GM12878 (cell line): ENCODE measurements at regions not wholly inside any gene's neighbourhood (a gene's known extent, or its start where the extent isn't known, plus 50 kb on each side); places are given as distances from the start of the nearest gene placed in this dataset.

Experiments used
- ATAC-seq: fragments of 200-7000 bp; cut with Tn5 transposase; 3 replicates; pipeline ENCODE4 v1.9.1; 2020; ENCODE audit warnings: mild to moderate bottlenecking, moderate library complexity
- BruUV-seq: library from RNA; stranded (reverse); fragments of 400-500 nt; replicated peaks from 2 replicates; lab custom pipeline; 2021; lab: Mats Ljungman, UMichigan
- CTCF ChIA-PET: fragments of 300-600 bp; sonication (Branson Sonifier 250); formaldehyde crosslinking; extraction: SDS; loops from one replicate; lab custom pipeline; 2021; ENCODE audit warnings: inconsistent platforms; lab: Yijun Ruan, JAX
- POLR2A ChIA-PET: fragments of 350-600 bp; formaldehyde crosslinking; extraction: SDS; loops from one replicate; lab custom pipeline; 2021; ENCODE audit warnings: inconsistent platforms; lab: Charles Lee
- RAD21 ChIA-PET: fragments of 300-600 bp; sonication (Branson Sonifier 250); formaldehyde crosslinking; loops from one replicate; lab custom pipeline; 2023; ENCODE audit warnings: antibody characterized with exemption; ENCODE audit not compliant: unreplicated experiment; lab: Charles Lee
- SMC1A ChIA-PET: fragments of 300-600 bp; sonication (Branson Sonifier 250); formaldehyde crosslinking; loops from one replicate; lab custom pipeline; 2023; ENCODE audit not compliant: unreplicated experiment, uncharacterized antibody; lab: Charles Lee
- DNase-seq: peaks from one replicate; pipeline ENCODE4 v3.0.0-alpha.2; 2011; ENCODE audit warnings: low read depth, low spot score
- FAIRE-seq: peaks from 3 replicates; lab custom pipeline; 2011; peaks lifted over from hg19 to GRCh38; lab: Jason Lieb, UNC
- H2AFZ ChIP-seq: 2 replicates; pipeline ENCODE4 v1.6.0; 2011; ENCODE audit warnings: low read depth, low read length, control low read depth; ENCODE audit not compliant: control insufficient read depth
- H3K27ac ChIP-seq: 2 replicates; pipeline ENCODE4 v1.5.1; 2011; ENCODE audit warnings: control low read depth; ENCODE audit not compliant: control insufficient read depth, insufficient read depth
- H3K27me3 ChIP-seq, 2 experiments: replicated peaks in 1 of 2; 2 replicates each; pipeline versions ENCODE4 v1.6.0 to v1.6.1; 2011; ENCODE audit warnings: low read length in 1 of 2; ENCODE audit not compliant: control insufficient read depth in 2 of 2, insufficient read depth in 2 of 2
- H3K36me3 ChIP-seq, 2 experiments: 2 replicates each; pipeline ENCODE4 v1.5.1; 2011; ENCODE audit warnings: low read length in 1 of 2; ENCODE audit not compliant: control insufficient read depth in 2 of 2, insufficient read depth in 2 of 2
- H3K4me1 ChIP-seq: 2 replicates; pipeline ENCODE4 v1.6.1; 2011; ENCODE audit warnings: mild to moderate bottlenecking, low read length, moderate library complexity, mixed read lengths; ENCODE audit not compliant: control insufficient read depth, insufficient read depth
- H3K4me2 ChIP-seq: 2 replicates; pipeline ENCODE4 v1.6.0; 2011; ENCODE audit warnings: control low read depth; ENCODE audit not compliant: control insufficient read depth, insufficient read depth
- H3K4me3 ChIP-seq: fragments of 200-600 bp; sonication (generic); 2 replicates; pipeline ENCODE4 v1.5.1; 2016
- H3K79me2 ChIP-seq: 2 replicates; pipeline ENCODE4 v1.6.0; 2011; ENCODE audit warnings: low read length; ENCODE audit not compliant: control insufficient read depth, insufficient read depth
- H3K9ac ChIP-seq: 2 replicates; pipeline ENCODE4 v1.8.0; 2011; ENCODE audit warnings: low read length, control low read depth, mixed read lengths; ENCODE audit not compliant: control insufficient read depth, insufficient read depth
- H3K9me3 ChIP-seq: replicated peaks from 3 replicates; pipeline ENCODE4 v1.5.1; 2011; ENCODE audit warnings: mild to moderate bottlenecking, low read length; ENCODE audit not compliant: control insufficient read depth, insufficient read depth
- H4K20me1 ChIP-seq: 2 replicates; pipeline ENCODE4 v1.6.0; 2011; ENCODE audit not compliant: control insufficient read depth, insufficient read depth
- ATF7 ChIP-seq: fragments of 450-650 bp; IDR thresholded peaks from 2 replicates; pipeline ENCODE4 v1.6.1; 2016; ENCODE audit warnings: low read depth, mild to moderate bottlenecking
- BCL11A ChIP-seq: IDR thresholded peaks from 2 replicates; pipeline ENCODE4 v1.6.1; 2011; ENCODE audit warnings: low read depth, low read length
- BHLHE40 ChIP-seq, 2 experiments: fragments of 450-650 bp in 1 of 2; IDR thresholded peaks; 2 replicates each; pipeline ENCODE4 v1.6.1; 2011 to 2017; ENCODE audit warnings: low read depth in 2 of 2, borderline replicate concordance in 1 of 2, improper control_type of control experiment in 1 of 2, low read length in 1 of 2, mild to moderate bottlenecking in 1 of 2
- BRCA1 ChIP-seq: IDR thresholded peaks from 2 replicates; pipeline ENCODE4 v1.6.1; 2011; ENCODE audit warnings: low read depth, low read length, improper control_type of control experiment
- CBX3 ChIP-seq: fragments of 200-600 bp; sonication (generic); IDR thresholded peaks from 2 replicates; pipeline ENCODE4 v1.6.1; 2016; ENCODE audit warnings: low read depth, borderline replicate concordance
- EGR1 ChIP-seq, 2 experiments: IDR thresholded peaks; 1 replicate in 1 of 2; 2 replicates in 1 of 2; pipeline ENCODE4 v1.6.1; 2011 to 2012; ENCODE audit warnings: low read depth in 2 of 2, low read length in 2 of 2, borderline replicate concordance in 1 of 2, mild to moderate bottlenecking in 1 of 2, moderate library complexity in 1 of 2
- GABPA ChIP-seq: IDR thresholded peaks from 2 replicates; pipeline ENCODE4 v1.6.1; 2014; ENCODE audit warnings: antibody characterized with exemption, low read depth, mild to moderate bottlenecking, inconsistent platforms
- KAT2A ChIP-seq: conservative IDR thresholded peaks from 2 replicates; pipeline ENCODE4 v1.6.1; 2011; ENCODE audit warnings: low read depth, low read length; ENCODE audit not compliant: control insufficient read depth
- LARP7 ChIP-seq: fragments of 450-650 bp; IDR thresholded peaks from 2 replicates; pipeline ENCODE4 v1.6.1; 2017; ENCODE audit warnings: mild to moderate bottlenecking
- NFYA ChIP-seq: IDR thresholded peaks from 2 replicates; pipeline ENCODE4 v1.6.1; 2011; ENCODE audit warnings: low read depth, mild to moderate bottlenecking, low read length, improper control_type of control experiment, borderline replicate concordance
- POU2F2 ChIP-seq: IDR thresholded peaks from 3 replicates; pipeline ENCODE4 v1.6.1; 2011; ENCODE audit warnings: low read depth, mild to moderate bottlenecking, low read length, borderline replicate concordance
- RB1 ChIP-seq: fragments of 450-650 bp; formaldehyde crosslinking; IDR thresholded peaks from 2 replicates; pipeline ENCODE4 v1.6.1; 2017; ENCODE audit warnings: mild to moderate bottlenecking, borderline replicate concordance
- RBBP5 ChIP-seq: fragments of 200-600 bp; sonication (generic); conservative IDR thresholded peaks from 2 replicates; pipeline ENCODE4 v1.6.1; 2016
- SIN3A ChIP-seq: IDR thresholded peaks from 2 replicates; pipeline ENCODE4 v1.6.1; 2012; ENCODE audit warnings: low read depth, low read length, improper control_type of control experiment
- SMC3 ChIP-seq: IDR thresholded peaks from 2 replicates; pipeline ENCODE4 v1.6.1; 2011; ENCODE audit warnings: low read length, improper control_type of control experiment, borderline replicate concordance
- SREBF2 ChIP-seq: IDR thresholded peaks from 2 replicates; pipeline ENCODE4 v1.6.1; 2012; ENCODE audit warnings: mild to moderate bottlenecking, low read length
- STAT1 ChIP-seq: fragments of 450-650 bp; conservative IDR thresholded peaks from 2 replicates; pipeline ENCODE4 v1.6.1; 2014; ENCODE audit warnings: antibody characterized with exemption, mild to moderate bottlenecking
- WGBS: methylation state at CpG from one replicate; pipeline ENCODE4 v1.1.6; 2016; ENCODE audit warnings: low lambda C conversion rate; ENCODE audit not compliant: insufficient replicate concordance, insufficient coverage; ENCODE audit errors: missing lambda C conversion rate; 5-methylcytosine and 5-hydroxymethylcytosine counted together
- in situ Hi-C: fragments of 300-500 bp; cut with MboI; formaldehyde crosslinking; loops from 9 replicates; pipeline ENCODE4 v1.14.3; 2018; ENCODE audit warnings: mixed read lengths
- intact Hi-C: fragments of 100-400 bp; cut with micrococcal nuclease; formaldehyde crosslinking; loops from one replicate; pipeline ENCODE4 v1.14.2; 2022; ENCODE audit not compliant: unreplicated experiment

- in situ Hi-C loops = no loop called here
- CTCF ChIA-PET = no interaction called here
- DNase-seq = no peak
- POLR2A ChIA-PET = no interaction called here
- ATAC-seq = no peak
- Histone ChIP-seq H3K79me2 (no peaks in the 10 kb centered on the region), H3K36me3 (no peaks in the 10 kb centered on the region), H3K9me3 (no peaks in the 10 kb centered on the region), H4K20me1 (no peaks in the 10 kb centered on the region), H2AFZ (no peak overlapping the region), H3K9ac (no peak overlapping the region), H3K4me1 (no peaks in the 10 kb centered on the region; the same call in 1 of the 2 replicates), H3K27me3 (no peaks in the 10 kb centered on the region; a peak in 1 of 4 replicates), H3K27ac (no peak overlapping the region), H3K4me3 (no peak overlapping the region)
- intact Hi-C loops = no loop called here
- RAD21 ChIA-PET = no interaction called here
- 20% methylated on average over 8 of the region's 8 CpGs for WGBS
- SMC1A ChIA-PET = interaction anchor here (0.6 to 0.9 kb wide), 3 partner anchors 15 to 44 kb away, joined by 3 to 4 read pairs (median 3); no protein-coding TSS in a partner anchor
- FAIRE-seq = no peak
- no TSS peak for BruUV-seq
- TF ChIP-seq LARP7 = no peak
- no peak for TF ChIP-seq BHLHE40 (IDR thresholded peaks at IDR 0.05; ENCODE audit: borderline replicate concordance in 1 of 2, low read depth in 2 of 2, low read length in 1 of 2)
- TF ChIP-seq KAT2A = no peak
- TF ChIP-seq POU2F2 = no peak
- no peak for TF ChIP-seq CBX3
- no peak for TF ChIP-seq RB1
- TF ChIP-seq BRCA1 = no peak
- TF ChIP-seq NFYA = no peak
- TF ChIP-seq GABPA = no peak
- TF ChIP-seq EGR1 (IDR thresholded peaks at IDR 0.05; ENCODE audit: borderline replicate concordance in 1 of 2, low read depth in 2 of 2, low read length in 2 of 2) = no peak
- no peak for TF ChIP-seq SIN3A
- no peak for TF ChIP-seq SMC3
- no peak for TF ChIP-seq ATF7
- no peak for TF ChIP-seq STAT1
- no peak for TF ChIP-seq SREBF2
- TF ChIP-seq BCL11A = no peak
- TF ChIP-seq RBBP5 = no peak
- TF ChIP-seq, all 136 proteins: peak for 0
- H3K4me2 ChIP-seq = no peak overlapping the region
Observed at GRCh38 chr2:111657351-111657975, 226.5 kb downstream of the ANAPC1 start.
